ENCODE measurements at regions not wholly inside any gene's neighbourhood (a gene's known extent, or its start where the extent isn't known, plus 50 kb on each side); places are given as distances from the start of the nearest gene placed in this dataset.
A peak's percentile ranks its signal among the peaks of the same experiment; 100 is the strongest.

GRCh38 chr14:31965735-31966598 lies 111.1 kb upstream of the ARHGAP5 start:
- DNase-seq: no peak

- no peak for DNase-seq
These were observed 110.0 kb upstream of the ARHGAP5 start for GRCh38 chr14:31966896-31967668.

- DNase-seq: no peak
These were observed 109.5 kb upstream of the ARHGAP5 start for GRCh38 chr14:31967669-31967975.

- no peak for DNase-seq
These were observed 108.8 kb upstream of the ARHGAP5 start for GRCh38 chr14:31968107-31968810.

- DNase-seq: peak; percentile 52
These were observed 108.0 kb upstream of the ARHGAP5 start for GRCh38 chr14:31968956-31969698.

GRCh38 chr14:31969699-31970240 lies 107.3 kb upstream of the ARHGAP5 start:
- no peak for DNase-seq

GRCh38 chr14:31970744-31971143 lies 106.4 kb upstream of the ARHGAP5 start:
- DNase-seq: no peak

- no peak for DNase-seq
These were observed 105.5 kb upstream of the ARHGAP5 start for GRCh38 chr14:31971612-31972011.

- DNase-seq: no peak
These were observed 100.0 kb upstream of the ARHGAP5 start for GRCh38 chr14:31977001-31977556.

- DNase-seq: no peak
These were observed 98.7 kb upstream of the ARHGAP5 start for GRCh38 chr14:31978423-31978822.

GRCh38 chr14:31982642-31983041 lies 94.5 kb upstream of the ARHGAP5 start:
- no peak for DNase-seq

- no peak for DNase-seq
These were observed 90.7 kb upstream of the ARHGAP5 start for GRCh38 chr14:31986405-31986804.

- no peak for DNase-seq
These were observed 89.4 kb upstream of the ARHGAP5 start for GRCh38 chr14:31987721-31988120.

GRCh38 chr14:31988244-31988643 lies 88.9 kb upstream of the ARHGAP5 start:
- no peak for DNase-seq

GRCh38 chr14:31990183-31990857 lies 86.8 kb upstream of the ARHGAP5 start:
- DNase-seq: no peak

GRCh38 chr14:31990926-31991572 lies 86.1 kb upstream of the ARHGAP5 start:
- DNase-seq: peak; percentile 81

- DNase-seq: no peak
These were observed 85.1 kb upstream of the ARHGAP5 start for GRCh38 chr14:31992011-31992447.

GRCh38 chr14:31993521-31993951 lies 83.6 kb upstream of the ARHGAP5 start:
- no peak for DNase-seq

- DNase-seq: no peak
These were observed 82.6 kb upstream of the ARHGAP5 start for GRCh38 chr14:31994391-31995033.

- no peak for DNase-seq
These were observed 73.5 kb upstream of the ARHGAP5 start for GRCh38 chr14:32003585-32003984.

All from renal pelvis (tissue), 1 donor.